GM18868 (cell line): ENCODE measurements at regions not wholly inside any gene's neighbourhood (a gene's known extent, or its start where the extent isn't known, plus 50 kb on each side); places are given as distances from the start of the nearest gene placed in this dataset.

ENCODE experiments used
- ATAC-seq: cut with Tn5 transposase; IDR thresholded peaks from one replicate; pipeline ENCODE4 v1.9.1; 2021; ENCODE audit warnings: mild to moderate bottlenecking, moderate library complexity; ENCODE audit not compliant: unreplicated experiment

- ATAC-seq: no peak
Measured at GRCh38 chr17:79541056-79541850, 69.6 kb downstream of the RBFOX3 start.

- ATAC-seq: no peak
Measured at GRCh38 chr17:79539944-79540705, 70.7 kb downstream of the RBFOX3 start.

GRCh38 chr17:79538291-79538690, 72.6 kb downstream of the RBFOX3 start:
- ATAC-seq: no peak

GRCh38 chr17:79537686-79538085, 73.2 kb downstream of the RBFOX3 start:
- ATAC-seq: no peak

GRCh38 chr17:79537061-79537460, 73.8 kb downstream of the RBFOX3 start:
- no peak for ATAC-seq

- no peak for ATAC-seq
Measured at GRCh38 chr17:79536212-79536840, 74.5 kb downstream of the RBFOX3 start.

GRCh38 chr17:79535728-79536025, 75.2 kb downstream of the RBFOX3 start:
- ATAC-seq: no peak

GRCh38 chr17:79534851-79535727, 75.8 kb downstream of the RBFOX3 start:
- ATAC-seq: no peak

- no peak for ATAC-seq
Measured at GRCh38 chr17:79534111-79534510, 76.7 kb downstream of the RBFOX3 start.

- ATAC-seq: no peak
Measured at GRCh38 chr17:79533116-79533515, 77.7 kb downstream of the RBFOX3 start.

- ATAC-seq: no peak
Measured at GRCh38 chr17:79532107-79532790, 78.6 kb downstream of the RBFOX3 start.

- ATAC-seq: no peak
Measured at GRCh38 chr17:79531191-79532095, 79.4 kb downstream of the RBFOX3 start.

GRCh38 chr17:79530361-79531105, 80.3 kb downstream of the RBFOX3 start:
- ATAC-seq: no peak

GRCh38 chr17:79529661-79530081, 81.2 kb downstream of the RBFOX3 start:
- ATAC-seq: no peak

GRCh38 chr17:79528592-79529125, 82.2 kb downstream of the RBFOX3 start:
- ATAC-seq: no peak

- ATAC-seq: no peak
Measured at GRCh38 chr17:79527306-79527705, 83.5 kb downstream of the RBFOX3 start.

GRCh38 chr17:79525793-79526677, 84.8 kb downstream of the RBFOX3 start:
- ATAC-seq: no peak
